ENCODE measurements at regions not wholly inside any gene's neighbourhood (a gene's known extent, or its start where the extent isn't known, plus 50 kb on each side); places are given as distances from the start of the nearest gene placed in this dataset.

DNA sequence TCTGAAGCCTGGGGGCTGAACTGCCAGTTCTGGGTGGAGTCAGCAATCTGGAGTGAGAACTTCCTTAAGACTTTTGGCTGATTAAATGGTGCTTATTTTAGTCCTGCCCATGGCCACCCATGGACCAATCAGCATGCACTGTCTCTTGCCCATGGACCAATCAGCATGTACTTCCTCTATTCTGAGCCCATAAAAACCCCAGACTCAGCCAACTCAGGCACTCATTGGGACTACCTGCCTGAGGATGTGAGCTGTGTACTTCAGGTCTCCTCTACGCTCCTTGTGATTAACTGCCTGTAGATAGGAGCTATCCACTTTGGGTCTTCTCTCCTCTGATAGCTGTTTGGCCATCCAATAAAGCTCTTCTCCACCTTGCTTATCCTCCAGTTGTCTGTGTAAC, 342.3 kb upstream of the CCDC179 start:
- TF ChIP-seq, protein P1, sequence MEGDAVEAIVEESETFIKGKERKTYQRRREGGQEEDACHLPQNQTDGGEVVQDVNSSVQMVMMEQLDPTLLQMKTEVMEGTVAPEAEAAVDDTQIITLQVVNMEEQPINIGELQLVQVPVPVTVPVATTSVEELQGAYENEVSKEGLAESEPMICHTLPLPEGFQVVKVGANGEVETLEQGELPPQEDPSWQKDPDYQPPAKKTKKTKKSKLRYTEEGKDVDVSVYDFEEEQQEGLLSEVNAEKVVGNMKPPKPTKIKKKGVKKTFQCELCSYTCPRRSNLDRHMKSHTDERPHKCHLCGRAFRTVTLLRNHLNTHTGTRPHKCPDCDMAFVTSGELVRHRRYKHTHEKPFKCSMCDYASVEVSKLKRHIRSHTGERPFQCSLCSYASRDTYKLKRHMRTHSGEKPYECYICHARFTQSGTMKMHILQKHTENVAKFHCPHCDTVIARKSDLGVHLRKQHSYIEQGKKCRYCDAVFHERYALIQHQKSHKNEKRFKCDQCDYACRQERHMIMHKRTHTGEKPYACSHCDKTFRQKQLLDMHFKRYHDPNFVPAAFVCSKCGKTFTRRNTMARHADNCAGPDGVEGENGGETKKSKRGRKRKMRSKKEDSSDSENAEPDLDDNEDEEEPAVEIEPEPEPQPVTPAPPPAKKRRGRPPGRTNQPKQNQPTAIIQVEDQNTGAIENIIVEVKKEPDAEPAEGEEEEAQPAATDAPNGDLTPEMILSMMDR (IDR thresholded peaks at IDR 0.05; ENCODE audit: low read length) = no peak
- no peak for TF ChIP-seq EZH2 (optimal IDR thresholded peaks at IDR 0.05; ENCODE audit: low read depth, low read length)

Measured in MM.1S (cell line).